ENCODE measurements at regions not wholly inside any gene's neighbourhood (a gene's known extent, or its start where the extent isn't known, plus 50 kb on each side); places are given as distances from the start of the nearest gene placed in this dataset.

GRCh38 chr1:37323486-37324377 lies 150.6 kb upstream of the ZC3H12A start:
- Mint-ChIP-seq H3K36me3 (ENCODE audit: low read depth) (no peaks in the 10 kb centered on the region), H3K4me3 (no peak overlapping the region), H3K4me1 (ENCODE audit: low read depth) (no peaks in the 10 kb centered on the region), H3K9me3 (no peaks in the 10 kb centered on the region), H3K27ac (no peak overlapping the region), H3K27me3 (peaks cover 40% of the 10 kb centered on the region)
- intact Hi-C loops (cut with micrococcal nuclease), result loop anchor here (5.0 to 10.0 kb wide), 2 partner anchors 619 to 746 kb away; no protein-coding TSS in a partner anchor

GRCh38 chr1:37325010-37325409 lies 149.4 kb upstream of the ZC3H12A start:
- Mint-ChIP-seq H3K27me3 (peaks cover 30% of the 10 kb centered on the region), H3K4me1 (ENCODE audit: low read depth) (no peaks in the 10 kb centered on the region), H3K27ac (no peak overlapping the region), H3K9me3 (no peaks in the 10 kb centered on the region), H3K36me3 (ENCODE audit: low read depth) (no peaks in the 10 kb centered on the region), H3K4me3 (no peak overlapping the region)
- intact Hi-C loops (cut with micrococcal nuclease), result loop anchor here (10.0 kb wide), 1 partner anchor 620 kb away; no protein-coding TSS in a partner anchor

- Mint-ChIP-seq H3K4me3 (no peak overlapping the region), H3K36me3 (ENCODE audit: low read depth) (no peaks in the 10 kb centered on the region), H3K4me1 (ENCODE audit: low read depth) (no peaks in the 10 kb centered on the region)
These were observed 148.6 kb upstream of the ZC3H12A start for GRCh38 chr1:37325509-37326437.

GRCh38 chr1:37332126-37332525 lies 142.3 kb upstream of the ZC3H12A start:
- Mint-ChIP-seq H3K4me3 (no peak overlapping the region), H3K4me1 (ENCODE audit: low read depth) (no peaks in the 10 kb centered on the region), H3K36me3 (ENCODE audit: low read depth) (no peaks in the 10 kb centered on the region), H3K27me3 (peaks cover 3% of the 10 kb centered on the region), H3K27ac (no peak overlapping the region), H3K9me3 (no peaks in the 10 kb centered on the region)
- intact Hi-C loops (cut with micrococcal nuclease), result no loop called here

More at GRCh38 chr1:37325509-37326437, 148.6 kb upstream of the ZC3H12A start:
- intact Hi-C loops (cut with micrococcal nuclease), result loop anchor here (10.0 kb wide), 1 partner anchor 621 kb away; no protein-coding TSS in a partner anchor
- H3K27me3 Mint-ChIP-seq, result peaks cover 29% of the 10 kb centered on the region
- no peaks in the 10 kb centered on the region for H3K9me3 Mint-ChIP-seq
- H3K27ac Mint-ChIP-seq, result no peak overlapping the region

GRCh38 chr1:37338658-37339057 lies 135.7 kb upstream of the ZC3H12A start:
- Mint-ChIP-seq H3K9me3 (no peaks in the 10 kb centered on the region), H3K27ac (no peak overlapping the region), H3K4me3 (no peak overlapping the region), H3K36me3 (ENCODE audit: low read depth) (no peaks in the 10 kb centered on the region), H3K4me1 (ENCODE audit: low read depth) (no peaks in the 10 kb centered on the region), H3K27me3 (peaks cover 4% of the 10 kb centered on the region)
- intact Hi-C loops (cut with micrococcal nuclease), result no loop called here

- no peaks in the 10 kb centered on the region for H3K36me3 Mint-ChIP-seq (ENCODE audit: low read depth)
- H3K4me3 Mint-ChIP-seq, result no peak overlapping the region
- peaks cover 5% of the 10 kb centered on the region for H3K27me3 Mint-ChIP-seq
- H3K9me3 Mint-ChIP-seq, result no peaks in the 10 kb centered on the region
- intact Hi-C loops (cut with micrococcal nuclease), result no loop called here
- H3K27ac Mint-ChIP-seq, result no peak overlapping the region
- H3K4me1 Mint-ChIP-seq (ENCODE audit: low read depth), result no peaks in the 10 kb centered on the region
These were observed 131.6 kb upstream of the ZC3H12A start for GRCh38 chr1:37342736-37343135.

- Mint-ChIP-seq H3K4me3 (no peak overlapping the region), H3K9me3 (no peaks in the 10 kb centered on the region), H3K27me3 (peaks cover 2% of the 10 kb centered on the region), H3K4me1 (ENCODE audit: low read depth) (no peaks in the 10 kb centered on the region), H3K36me3 (ENCODE audit: low read depth) (no peaks in the 10 kb centered on the region), H3K27ac (no peak overlapping the region)
- intact Hi-C loops (cut with micrococcal nuclease), result no loop called here
These were observed 127.2 kb upstream of the ZC3H12A start for GRCh38 chr1:37347104-37347649.

DNA sequence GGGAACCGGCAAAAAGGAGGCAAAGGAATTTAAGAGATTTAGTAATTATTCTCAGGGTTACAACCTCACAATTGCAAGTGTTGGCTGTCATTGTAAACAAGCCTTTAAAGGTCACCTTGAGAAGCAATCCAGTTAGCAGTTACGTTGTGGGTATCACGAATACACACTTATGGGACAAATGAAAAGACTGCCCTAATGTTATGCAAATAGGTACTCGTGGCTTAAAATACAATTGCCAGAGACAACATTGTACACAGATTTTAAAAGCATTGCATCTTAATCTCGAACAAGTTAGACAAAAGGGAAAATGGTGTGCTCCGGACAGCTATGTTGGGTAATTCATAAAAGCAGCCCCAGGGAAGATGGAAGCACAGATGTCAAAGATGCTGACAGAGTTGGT lies 120.5 kb upstream of the ZC3H12A start:
- Mint-ChIP-seq H3K36me3 (ENCODE audit: low read depth) (no peaks in the 10 kb centered on the region), H3K27ac (no peak overlapping the region), H3K27me3 (peaks cover 7% of the 10 kb centered on the region), H3K4me3 (no peak overlapping the region), H3K4me1 (ENCODE audit: low read depth) (no peaks in the 10 kb centered on the region), H3K9me3 (no peaks in the 10 kb centered on the region)
- intact Hi-C loops (cut with micrococcal nuclease), result no loop called here

- H3K4me1 Mint-ChIP-seq (ENCODE audit: low read depth), result no peaks in the 10 kb centered on the region
- no peaks in the 10 kb centered on the region for H3K36me3 Mint-ChIP-seq (ENCODE audit: low read depth)
- intact Hi-C loops (cut with micrococcal nuclease), result no loop called here
- no peak overlapping the region for H3K27ac Mint-ChIP-seq
- no peaks in the 10 kb centered on the region for H3K9me3 Mint-ChIP-seq
- H3K27me3 Mint-ChIP-seq, result peaks cover 7% of the 10 kb centered on the region
- H3K4me3 Mint-ChIP-seq, result no peak overlapping the region
These were observed 119.3 kb upstream of the ZC3H12A start for GRCh38 chr1:37354876-37355650.

- intact Hi-C loops (cut with micrococcal nuclease), result no loop called here
- Mint-ChIP-seq H3K27ac (no peak overlapping the region), H3K36me3 (ENCODE audit: low read depth) (no peaks in the 10 kb centered on the region), H3K4me1 (ENCODE audit: low read depth) (no peaks in the 10 kb centered on the region), H3K4me3 (no peak overlapping the region), H3K27me3 (peaks cover 25% of the 10 kb centered on the region), H3K9me3 (no peaks in the 10 kb centered on the region)
These were observed 115.4 kb upstream of the ZC3H12A start for GRCh38 chr1:37358992-37359391.

GRCh38 chr1:37360011-37360410 lies 114.4 kb upstream of the ZC3H12A start:
- no peak overlapping the region for H3K4me3 Mint-ChIP-seq
- intact Hi-C loops (cut with micrococcal nuclease), result no loop called here
- H3K9me3 Mint-ChIP-seq, result no peaks in the 10 kb centered on the region
- H3K27me3 Mint-ChIP-seq, result peaks cover 35% of the 10 kb centered on the region
- H3K4me1 Mint-ChIP-seq (ENCODE audit: low read depth), result no peaks in the 10 kb centered on the region
- no peaks in the 10 kb centered on the region for H3K36me3 Mint-ChIP-seq (ENCODE audit: low read depth)
- no peak overlapping the region for H3K27ac Mint-ChIP-seq

DNA sequence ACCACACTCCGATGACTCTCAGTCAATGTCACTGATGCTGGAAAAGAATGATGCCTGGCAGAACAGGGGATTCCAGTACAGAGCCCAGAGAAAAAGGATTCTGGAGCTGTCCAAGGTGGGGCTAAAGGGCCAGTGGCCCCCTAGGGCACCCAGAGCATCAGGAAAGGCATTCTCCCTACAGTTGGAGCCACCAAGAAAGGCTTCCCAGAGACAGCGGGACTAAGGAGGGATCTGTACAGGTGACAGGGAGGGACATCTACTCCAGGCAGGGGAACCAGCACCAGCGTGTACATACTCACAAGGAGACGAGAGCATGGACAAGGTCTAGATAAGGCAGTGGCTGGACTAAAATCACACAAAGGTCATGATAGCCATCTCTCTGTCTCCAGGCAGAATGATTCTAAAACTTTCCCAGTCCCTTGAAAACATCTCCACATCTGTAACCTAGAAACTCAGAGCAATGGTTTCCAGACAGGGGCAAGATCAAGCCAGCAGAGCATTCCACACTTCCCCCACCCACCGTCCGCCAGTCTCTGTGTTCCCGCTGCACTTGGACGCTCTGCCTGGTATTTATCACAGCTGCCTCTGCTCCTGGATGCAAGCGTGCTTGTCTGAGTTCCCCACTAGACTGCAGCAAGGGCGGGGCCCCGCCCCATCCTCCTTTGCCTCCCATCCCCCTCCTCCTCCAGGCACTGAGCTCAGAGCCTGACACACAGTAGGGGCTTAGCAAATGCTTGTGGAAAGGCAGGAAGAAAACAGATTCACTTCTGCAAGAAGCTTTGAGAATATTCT lies 111.6 kb upstream of the ZC3H12A start:
- Mint-ChIP-seq H3K27ac (no peak overlapping the region), H3K9me3 (no peaks in the 10 kb centered on the region), H3K36me3 (ENCODE audit: low read depth) (no peaks in the 10 kb centered on the region), H3K27me3 (peaks cover 36% of the 10 kb centered on the region), H3K4me1 (ENCODE audit: low read depth) (no peaks in the 10 kb centered on the region), H3K4me3 (no peak overlapping the region)
- intact Hi-C loops (cut with micrococcal nuclease), result no loop called here

DNA sequence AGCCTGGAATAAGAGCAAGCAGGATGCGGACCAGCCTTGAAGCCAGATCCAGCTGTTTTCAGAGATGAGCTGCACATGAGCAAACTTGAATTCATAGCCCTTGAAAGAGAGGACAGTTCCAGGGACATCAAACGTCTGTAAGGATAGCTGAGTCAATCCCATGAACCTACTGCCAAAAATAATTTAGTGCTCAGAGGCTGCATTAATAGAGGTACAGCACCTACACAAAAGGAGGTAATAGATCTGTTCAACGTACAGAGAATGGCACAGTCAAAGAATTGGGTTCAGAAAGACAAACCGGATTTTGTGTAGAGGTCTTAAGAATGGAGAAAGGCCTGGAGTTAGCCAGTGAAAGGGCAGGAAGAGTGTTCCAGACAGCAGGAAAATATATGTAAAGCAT lies 110.8 kb upstream of the ZC3H12A start:
- H3K27ac Mint-ChIP-seq, result no peak overlapping the region
- peaks cover 32% of the 10 kb centered on the region for H3K27me3 Mint-ChIP-seq
- no peaks in the 10 kb centered on the region for H3K4me1 Mint-ChIP-seq (ENCODE audit: low read depth)
- intact Hi-C loops (cut with micrococcal nuclease), result no loop called here
- H3K9me3 Mint-ChIP-seq, result no peaks in the 10 kb centered on the region
- no peak overlapping the region for H3K4me3 Mint-ChIP-seq
- no peaks in the 10 kb centered on the region for H3K36me3 Mint-ChIP-seq (ENCODE audit: low read depth)

All from dendritic cell treated with granulocyte-macrophage colony-stimulating factor and Interleukin-4, amounts not matched to agents 40 ng/mL and 50 ng/mL, for 4 days (primary cell).